HL-60 (cell line): ENCODE measurements at regions not wholly inside any gene's neighbourhood (a gene's known extent, or its start where the extent isn't known, plus 50 kb on each side); places are given as distances from the start of the nearest gene placed in this dataset.
"Not testable (repeated sequence)": the region's sequence is repeated elsewhere in the genome, so short reads cannot be mapped to it uniquely, and the experiment has no call there.

Source experiments
- DNase-seq, 2 experiments: peaks; one replicate each; pipeline ENCODE4 v3.0.0-alpha.2; 2010 to 2020; ENCODE audit warnings: low read depth in 1 of 2, low spot score in 1 of 2
- H3K27ac ChIP-seq: fragments of 250-450 bp; sonication (Bioruptor Pico); replicated peaks from 2 replicates; pipeline ENCODE4 v1.5.1; 2020; ENCODE audit warnings: mild to moderate bottlenecking, moderate library complexity
- H3K27me3 ChIP-seq: fragments of 250-450 bp; sonication (Bioruptor Pico); 2 replicates; pipeline ENCODE4 v1.5.1; 2021; ENCODE audit warnings: mild to moderate bottlenecking, moderate library complexity; ENCODE audit not compliant: insufficient read depth, poor library complexity, severe bottlenecking
- H3K4me3 ChIP-seq: replicated peaks from 2 replicates; pipeline ENCODE4 v1.5.1; 2011; ENCODE audit warnings: mild to moderate bottlenecking, control low read depth, low read length; ENCODE audit not compliant: insufficient read depth
- CTCF ChIP-seq: IDR thresholded peaks from one replicate; pipeline ENCODE4 v1.5.1; 2011; ENCODE audit warnings: low read length, control low read depth, inconsistent platforms; ENCODE audit not compliant: insufficient read depth
- GABPA ChIP-seq: IDR thresholded peaks from 2 replicates; pipeline ENCODE4 v1.6.1; 2012; ENCODE audit warnings: low read depth
- POLR2AphosphoS5 ChIP-seq: IDR thresholded peaks from 2 replicates; pipeline ENCODE4 v1.6.1; 2012; ENCODE audit warnings: low read depth
- SPI1 ChIP-seq: IDR thresholded peaks from 2 replicates; pipeline ENCODE4 v1.6.1; 2012; ENCODE audit warnings: low read depth, mild to moderate bottlenecking, borderline replicate concordance
- TF ChIP-seq, protein P1 (sequence below): IDR thresholded peaks from 2 replicates; pipeline ENCODE4 v1.6.1; 2012; ENCODE audit warnings: low read depth; ENCODE audit not compliant: insufficient replicate concordance

GRCh38 chr4:82123934-82124333 lies 249.9 kb downstream of the HNRNPD start:
- TF ChIP-seq CTCF (no peak), SPI1 (no peak), POLR2AphosphoS5 (no peak), GABPA (no peak)
- TF ChIP-seq, protein P1, sequence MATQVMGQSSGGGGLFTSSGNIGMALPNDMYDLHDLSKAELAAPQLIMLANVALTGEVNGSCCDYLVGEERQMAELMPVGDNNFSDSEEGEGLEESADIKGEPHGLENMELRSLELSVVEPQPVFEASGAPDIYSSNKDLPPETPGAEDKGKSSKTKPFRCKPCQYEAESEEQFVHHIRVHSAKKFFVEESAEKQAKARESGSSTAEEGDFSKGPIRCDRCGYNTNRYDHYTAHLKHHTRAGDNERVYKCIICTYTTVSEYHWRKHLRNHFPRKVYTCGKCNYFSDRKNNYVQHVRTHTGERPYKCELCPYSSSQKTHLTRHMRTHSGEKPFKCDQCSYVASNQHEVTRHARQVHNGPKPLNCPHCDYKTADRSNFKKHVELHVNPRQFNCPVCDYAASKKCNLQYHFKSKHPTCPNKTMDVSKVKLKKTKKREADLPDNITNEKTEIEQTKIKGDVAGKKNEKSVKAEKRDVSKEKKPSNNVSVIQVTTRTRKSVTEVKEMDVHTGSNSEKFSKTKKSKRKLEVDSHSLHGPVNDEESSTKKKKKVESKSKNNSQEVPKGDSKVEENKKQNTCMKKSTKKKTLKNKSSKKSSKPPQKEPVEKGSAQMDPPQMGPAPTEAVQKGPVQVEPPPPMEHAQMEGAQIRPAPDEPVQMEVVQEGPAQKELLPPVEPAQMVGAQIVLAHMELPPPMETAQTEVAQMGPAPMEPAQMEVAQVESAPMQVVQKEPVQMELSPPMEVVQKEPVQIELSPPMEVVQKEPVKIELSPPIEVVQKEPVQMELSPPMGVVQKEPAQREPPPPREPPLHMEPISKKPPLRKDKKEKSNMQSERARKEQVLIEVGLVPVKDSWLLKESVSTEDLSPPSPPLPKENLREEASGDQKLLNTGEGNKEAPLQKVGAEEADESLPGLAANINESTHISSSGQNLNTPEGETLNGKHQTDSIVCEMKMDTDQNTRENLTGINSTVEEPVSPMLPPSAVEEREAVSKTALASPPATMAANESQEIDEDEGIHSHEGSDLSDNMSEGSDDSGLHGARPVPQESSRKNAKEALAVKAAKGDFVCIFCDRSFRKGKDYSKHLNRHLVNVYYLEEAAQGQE: no peak

DNA sequence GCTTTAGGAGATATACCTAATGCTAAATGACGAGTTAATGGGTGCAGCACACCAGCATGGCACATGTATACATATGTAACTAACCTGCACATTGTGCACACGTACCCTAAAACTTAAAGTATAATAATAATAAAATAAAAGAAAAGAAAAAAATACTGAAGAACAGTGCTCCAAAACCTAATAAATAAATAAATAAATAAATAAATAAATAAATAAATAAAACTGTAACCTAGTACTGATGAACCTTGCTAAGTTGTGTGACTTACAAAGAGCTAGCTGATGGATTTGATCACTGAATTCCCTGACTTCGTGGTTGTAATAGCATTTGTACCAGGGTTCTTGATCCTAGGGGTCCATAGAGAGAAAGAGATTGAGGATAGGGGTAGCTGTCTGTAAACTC lies 258.6 kb downstream of the HNRNPD start:
- not testable (repeated sequence) for DNase-seq, H3K27me3 ChIP-seq, H3K4me3 ChIP-seq, H3K27ac ChIP-seq

More at GRCh38 chr4:82123934-82124333, 249.9 kb downstream of the HNRNPD start:
- H3K27ac ChIP-seq: no peak overlapping the region
- H3K4me3 ChIP-seq: no peak overlapping the region
- H3K27me3 ChIP-seq: no peaks in the 10 kb centered on the region
- DNase-seq: no peak

DNA sequence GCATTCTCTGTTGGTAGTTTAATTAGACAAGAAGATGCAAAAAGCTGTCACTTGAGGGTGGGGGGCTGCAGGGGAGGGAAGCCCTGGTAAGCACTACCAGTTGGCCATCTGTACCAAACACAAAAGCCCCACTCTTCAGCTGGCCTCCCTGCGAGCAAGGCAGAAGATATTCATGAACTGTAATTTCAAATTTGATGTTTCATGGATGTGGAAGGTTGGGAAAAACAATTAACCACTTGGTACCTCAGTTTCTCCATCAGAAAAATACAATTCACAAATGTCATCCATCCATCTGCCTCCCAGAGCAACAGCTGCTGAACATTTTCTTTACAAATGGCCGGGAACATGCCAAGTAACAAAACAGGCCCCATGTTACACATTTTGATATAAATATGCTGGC lies 265.3 kb downstream of the HNRNPD start:
- Histone ChIP-seq H3K27ac (no peak overlapping the region), H3K4me3 (no peak overlapping the region), H3K27me3 (no peaks in the 10 kb centered on the region)
- TF ChIP-seq POLR2AphosphoS5 (no peak), GABPA (no peak), SPI1 (no peak), CTCF (no peak)
- TF ChIP-seq, protein P1: no peak
- no peak for DNase-seq

DNA sequence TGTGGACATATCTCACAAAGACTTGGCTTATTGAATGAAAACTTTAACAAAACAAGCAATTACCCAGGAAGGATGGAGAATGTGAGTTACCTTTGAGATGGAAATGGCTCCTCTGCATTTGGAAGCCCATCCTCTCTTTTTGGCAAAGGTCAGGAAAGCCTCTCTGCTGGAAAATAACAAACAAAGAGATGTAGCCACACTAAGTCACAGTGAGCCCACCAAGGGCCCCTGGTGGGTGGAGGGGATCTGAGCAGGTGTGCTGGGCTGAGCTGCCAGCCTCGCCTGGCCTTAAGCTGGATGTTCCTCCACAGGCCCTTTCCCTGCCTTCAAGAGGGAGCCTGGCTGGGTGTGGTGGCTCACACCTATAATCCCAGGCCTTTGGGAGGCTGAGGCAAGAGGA lies 269.2 kb downstream of the HNRNPD start:
- DNase-seq: no peak
- no peak overlapping the region for H3K27ac ChIP-seq
- TF ChIP-seq GABPA (no peak), POLR2AphosphoS5 (no peak), CTCF (no peak), SPI1 (no peak)
- TF ChIP-seq, protein P1: no peak
- no peaks in the 10 kb centered on the region for H3K27me3 ChIP-seq
- H3K4me3 ChIP-seq: no peak overlapping the region
